ENCODE measurements at regions not wholly inside any gene's neighbourhood (a gene's known extent, or its start where the extent isn't known, plus 50 kb on each side); places are given as distances from the start of the nearest gene placed in this dataset.

DNA sequence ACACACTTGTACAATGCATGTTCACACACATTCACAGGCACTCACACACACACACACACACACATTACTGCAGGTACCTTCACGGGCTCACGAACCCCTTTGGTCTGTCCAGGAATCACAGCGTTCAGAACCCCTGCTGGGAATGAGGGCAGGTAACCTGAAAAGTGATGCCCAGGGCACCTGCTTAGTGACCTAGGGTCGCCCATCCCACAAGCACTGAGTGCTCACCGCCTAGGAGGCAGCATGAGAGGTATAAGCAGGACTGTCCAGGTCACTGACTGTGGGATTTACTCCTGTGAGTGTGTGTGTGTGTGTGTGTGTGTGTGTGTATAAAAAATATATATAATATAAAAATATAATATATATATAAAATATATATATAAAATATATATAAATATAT, 150.9 kb downstream of the GALR1 start:
- TF ChIP-seq POLR2A (IDR thresholded peaks at IDR 0.05; ENCODE audit: low read length) (no peak), GATA1 (IDR thresholded peaks at IDR 0.05; ENCODE audit: low read depth, low read length) (no peak)

Measured in erythroblast (primary cell).